ENCODE measurements at regions not wholly inside any gene's neighbourhood (a gene's known extent, or its start where the extent isn't known, plus 50 kb on each side); places are given as distances from the start of the nearest gene placed in this dataset.

GRCh38 chr12:39112064-39112463 is 206.7 kb upstream of the CPNE8 start:
- no peak for TF ChIP-seq YY1 (IDR thresholded peaks at IDR 0.05; ENCODE audit: low read depth)
- TF ChIP-seq TAF1 (IDR thresholded peaks at IDR 0.05; ENCODE audit: low read depth), result no peak
- no peak for TF ChIP-seq FOXM1 (IDR thresholded peaks at IDR 0.05; ENCODE audit: borderline replicate concordance, low read depth)
- no peak for TF ChIP-seq USF1 (IDR thresholded peaks at IDR 0.05)
- TF ChIP-seq MAX (IDR thresholded peaks at IDR 0.05), result no peak
- TF ChIP-seq TCF12 (IDR thresholded peaks at IDR 0.05; ENCODE audit: low read depth), result no peak
- no peak for TF ChIP-seq EP300 (IDR thresholded peaks at IDR 0.05; ENCODE audit: borderline replicate concordance)
- TF ChIP-seq CEBPB (IDR thresholded peaks at IDR 0.05), result no peak
